Vagina (tissue), 2 donors: ENCODE measurements at regions not wholly inside any gene's neighbourhood (a gene's known extent, or its start where the extent isn't known, plus 50 kb on each side); places are given as distances from the start of the nearest gene placed in this dataset.

ENCODE experiments used
- POLR2A ChIP-seq, 2 donors: fragments of 450-650 bp; IDR thresholded peaks; one replicate each; pipeline ENCODE4 v1.6.1; 2017; ENCODE audit warnings: antibody characterized with exemption in 2 of 2, mild to moderate bottlenecking in 2 of 2, moderate library complexity in 2 of 2
- POLR2AphosphoS5 ChIP-seq, 2 donors: sonication (generic); formaldehyde crosslinking; IDR thresholded peaks; one replicate each; pipeline ENCODE4 v1.9.0; 2017; ENCODE audit warnings: antibody characterized with exemption in 2 of 2, mild to moderate bottlenecking in 2 of 2, low read depth in 1 of 2; ENCODE audit not compliant: insufficient read depth in 1 of 2
- TF ChIP-seq, protein P1 (sequence below), 3 experiments: fragments of 450-650 bp in 2 of 3; fragments of 200-600 bp in 1 of 3; sonication (generic) in 1 of 3; IDR thresholded peaks; one replicate each; pipeline ENCODE4 v1.5.1; 2017 to 2019; ENCODE audit warnings: antibody characterized with exemption in 3 of 3, mild to moderate bottlenecking in 2 of 3, moderate library complexity in 2 of 3

DNA sequence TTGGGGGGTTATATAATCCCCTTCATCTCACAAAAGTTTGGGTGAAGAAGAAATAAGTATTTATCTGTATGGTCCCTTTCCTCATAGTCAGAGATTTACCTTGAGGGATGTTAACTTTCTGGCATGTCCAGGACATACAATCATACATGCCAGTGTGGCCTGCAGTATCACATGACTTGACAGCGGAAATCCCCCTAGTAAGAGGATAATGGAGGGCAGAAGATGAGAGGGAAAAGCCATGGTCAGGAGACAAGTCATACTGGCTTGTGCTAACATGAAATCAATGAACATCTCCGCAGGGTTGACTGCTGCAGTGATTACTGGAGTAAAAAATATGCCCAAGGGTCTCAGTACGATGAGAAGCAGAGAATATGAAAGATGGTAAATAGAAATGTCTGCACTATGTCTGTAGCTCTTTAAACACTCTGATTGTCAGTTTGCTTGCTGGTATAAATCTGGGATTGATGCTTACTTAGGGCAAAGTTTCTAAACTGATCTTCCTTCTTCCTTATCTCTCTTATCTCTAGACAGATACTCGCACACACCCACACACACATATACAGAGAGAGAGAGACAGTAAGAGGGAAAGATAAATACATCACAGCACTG is 1385.6 kb upstream of the ADGRL3 start:
- TF ChIP-seq POLR2AphosphoS5 (IDR thresholded peaks at IDR 0.05; ENCODE audit: insufficient read depth in 1 of 2, low read depth in 1 of 2) (no peak), POLR2A (IDR thresholded peaks at IDR 0.05) (no peak)
- TF ChIP-seq, protein P1, sequence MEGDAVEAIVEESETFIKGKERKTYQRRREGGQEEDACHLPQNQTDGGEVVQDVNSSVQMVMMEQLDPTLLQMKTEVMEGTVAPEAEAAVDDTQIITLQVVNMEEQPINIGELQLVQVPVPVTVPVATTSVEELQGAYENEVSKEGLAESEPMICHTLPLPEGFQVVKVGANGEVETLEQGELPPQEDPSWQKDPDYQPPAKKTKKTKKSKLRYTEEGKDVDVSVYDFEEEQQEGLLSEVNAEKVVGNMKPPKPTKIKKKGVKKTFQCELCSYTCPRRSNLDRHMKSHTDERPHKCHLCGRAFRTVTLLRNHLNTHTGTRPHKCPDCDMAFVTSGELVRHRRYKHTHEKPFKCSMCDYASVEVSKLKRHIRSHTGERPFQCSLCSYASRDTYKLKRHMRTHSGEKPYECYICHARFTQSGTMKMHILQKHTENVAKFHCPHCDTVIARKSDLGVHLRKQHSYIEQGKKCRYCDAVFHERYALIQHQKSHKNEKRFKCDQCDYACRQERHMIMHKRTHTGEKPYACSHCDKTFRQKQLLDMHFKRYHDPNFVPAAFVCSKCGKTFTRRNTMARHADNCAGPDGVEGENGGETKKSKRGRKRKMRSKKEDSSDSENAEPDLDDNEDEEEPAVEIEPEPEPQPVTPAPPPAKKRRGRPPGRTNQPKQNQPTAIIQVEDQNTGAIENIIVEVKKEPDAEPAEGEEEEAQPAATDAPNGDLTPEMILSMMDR (IDR thresholded peaks at IDR 0.05): no peak
